GM23248 (cell line): ENCODE measurements at regions not wholly inside any gene's neighbourhood (a gene's known extent, or its start where the extent isn't known, plus 50 kb on each side); places are given as distances from the start of the nearest gene placed in this dataset.

ENCODE experiments used
- EZH2 ChIP-seq: fragments of 200-600 bp; sonication (generic); IDR thresholded peaks from 2 replicates; pipeline ENCODE4 v1.6.1; 2018; ENCODE audit warnings: antibody characterized with exemption, mild to moderate bottlenecking; ENCODE audit not compliant: insufficient read depth, poor library complexity, severe bottlenecking
- EZH2phosphoT487 ChIP-seq: fragments of 200-600 bp; sonication (generic); IDR thresholded peaks from 2 replicates; pipeline ENCODE4 v1.6.1; 2018; ENCODE audit warnings: antibody characterized with exemption, moderate library complexity, mild to moderate bottlenecking, low read depth; ENCODE audit not compliant: insufficient read depth

- TF ChIP-seq EZH2 (no peak), EZH2phosphoT487 (no peak)
These were observed 92.8 kb upstream of the PPP2R2B start for GRCh38 chr5:146971401-146971800.
